ENCODE measurements at regions not wholly inside any gene's neighbourhood (a gene's known extent, or its start where the extent isn't known, plus 50 kb on each side); places are given as distances from the start of the nearest gene placed in this dataset.
"Not testable (repeated sequence)": the region's sequence is repeated elsewhere in the genome, so short reads cannot be mapped to it uniquely, and the experiment has no call there.

DNA sequence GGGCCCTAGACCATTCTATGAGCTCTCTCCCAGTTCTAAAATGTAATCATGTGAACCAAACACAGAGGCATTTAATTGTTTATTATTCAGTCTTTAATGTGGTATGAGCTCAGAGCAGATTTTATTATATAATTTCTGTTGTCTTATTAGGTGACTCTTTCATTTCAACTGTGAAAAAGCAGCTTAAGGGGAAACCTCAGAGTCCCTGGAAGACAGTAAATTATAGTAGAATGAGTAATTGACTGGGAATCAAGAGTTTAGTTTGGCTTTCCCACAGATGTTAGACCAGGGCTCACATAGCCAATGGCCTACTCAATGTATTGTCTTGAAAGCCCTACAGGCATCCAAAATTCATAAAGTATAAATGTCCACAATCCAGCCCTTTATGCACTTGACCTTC is 390.4 kb upstream of the SLC35B3 start:
- Histone ChIP-seq H3K4me1 (ENCODE audit: control insufficient read depth in 5 of 5, insufficient read depth in 5 of 5, low read length in 5 of 5) (peaks cover 0 to 2% (median 0%) of the 10 kb centered on the region in 5 donors), H3K9me3 (ENCODE audit: control insufficient read depth in 5 of 5, low read length in 5 of 5) (peaks cover 0 to 7% (median 4%) of the 10 kb centered on the region in 5 donors), H3K36me3 (ENCODE audit: control insufficient read depth in 5 of 5, insufficient read depth in 5 of 5, low read length in 5 of 5) (no peaks in the 10 kb centered on the region), H3K4me3 (ENCODE audit: low read depth in 1 of 5, low read length in 5 of 5) (no peak overlapping the region), H3K9ac (ENCODE audit: low read length in 5 of 5) (no peak overlapping the region), H3K27ac (ENCODE audit: low read depth, low read length) (no peak overlapping the region), H3K27me3 (ENCODE audit: control insufficient read depth in 5 of 5, insufficient read depth in 4 of 5, low read length in 5 of 5) (no peaks in the 10 kb centered on the region)

- H3K36me3 ChIP-seq (ENCODE audit: control insufficient read depth in 5 of 5, insufficient read depth in 5 of 5, low read length in 5 of 5) = no peaks in the 10 kb centered on the region
- H3K4me3 ChIP-seq (ENCODE audit: low read depth in 1 of 5, low read length in 5 of 5) = no peak overlapping the region
- H3K9ac ChIP-seq (ENCODE audit: low read length in 5 of 5) = no peak overlapping the region
- no peak overlapping the region for H3K27ac ChIP-seq (ENCODE audit: low read depth, low read length)
- H3K4me1 ChIP-seq (ENCODE audit: control insufficient read depth in 5 of 5, insufficient read depth in 5 of 5, low read length in 5 of 5) = no peaks in the 10 kb centered on the region
- H3K27me3 ChIP-seq (ENCODE audit: control insufficient read depth in 5 of 5, insufficient read depth in 4 of 5, low read length in 5 of 5) = no peaks in the 10 kb centered on the region
- peaks cover 0 to 7% (median 4%) of the 10 kb centered on the region in 5 donors for H3K9me3 ChIP-seq (ENCODE audit: control insufficient read depth in 5 of 5, low read length in 5 of 5)
Measured at GRCh38 chr6:8821981-8822381, 386.6 kb upstream of the SLC35B3 start.

DNA sequence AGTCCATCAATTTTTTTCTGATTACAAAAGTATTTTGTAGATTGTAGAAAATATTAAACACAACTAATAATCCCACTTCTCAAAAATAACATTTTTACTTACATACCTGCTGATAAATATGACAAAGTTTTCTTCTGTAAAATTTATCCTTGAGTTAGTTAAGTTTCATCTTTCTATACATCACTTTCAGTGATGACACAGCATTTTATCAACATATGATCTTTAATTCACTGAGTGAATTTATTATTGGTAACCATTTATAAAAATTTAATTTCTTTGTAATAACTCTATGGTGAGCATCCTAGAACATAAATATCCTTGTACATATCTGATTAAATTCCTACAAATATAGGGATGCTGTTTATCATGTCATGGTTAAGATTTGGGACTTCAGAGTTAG is 385.0 kb upstream of the SLC35B3 start:
- H3K27me3 ChIP-seq (ENCODE audit: control insufficient read depth in 5 of 5, insufficient read depth in 4 of 5, low read length in 5 of 5) = no peaks in the 10 kb centered on the region
- peaks cover 0 to 7% (median 4%) of the 10 kb centered on the region in 5 donors for H3K9me3 ChIP-seq (ENCODE audit: control insufficient read depth in 5 of 5, low read length in 5 of 5)
- no peaks in the 10 kb centered on the region for H3K4me1 ChIP-seq (ENCODE audit: control insufficient read depth in 5 of 5, insufficient read depth in 5 of 5, low read length in 5 of 5)
- no peak overlapping the region for H3K27ac ChIP-seq (ENCODE audit: low read depth, low read length)
- H3K9ac ChIP-seq (ENCODE audit: low read length in 5 of 5) = no peak overlapping the region
- H3K36me3 ChIP-seq (ENCODE audit: control insufficient read depth in 5 of 5, insufficient read depth in 5 of 5, low read length in 5 of 5) = no peaks in the 10 kb centered on the region
- no peak overlapping the region for H3K4me3 ChIP-seq (ENCODE audit: low read depth in 1 of 5, low read length in 5 of 5)

- no peak overlapping the region for H3K9ac ChIP-seq (ENCODE audit: low read length in 5 of 5)
- no peaks in the 10 kb centered on the region for H3K36me3 ChIP-seq (ENCODE audit: control insufficient read depth in 5 of 5, insufficient read depth in 5 of 5, low read length in 5 of 5)
Measured at GRCh38 chr6:8819446-8819845, 384.1 kb upstream of the SLC35B3 start.

DNA sequence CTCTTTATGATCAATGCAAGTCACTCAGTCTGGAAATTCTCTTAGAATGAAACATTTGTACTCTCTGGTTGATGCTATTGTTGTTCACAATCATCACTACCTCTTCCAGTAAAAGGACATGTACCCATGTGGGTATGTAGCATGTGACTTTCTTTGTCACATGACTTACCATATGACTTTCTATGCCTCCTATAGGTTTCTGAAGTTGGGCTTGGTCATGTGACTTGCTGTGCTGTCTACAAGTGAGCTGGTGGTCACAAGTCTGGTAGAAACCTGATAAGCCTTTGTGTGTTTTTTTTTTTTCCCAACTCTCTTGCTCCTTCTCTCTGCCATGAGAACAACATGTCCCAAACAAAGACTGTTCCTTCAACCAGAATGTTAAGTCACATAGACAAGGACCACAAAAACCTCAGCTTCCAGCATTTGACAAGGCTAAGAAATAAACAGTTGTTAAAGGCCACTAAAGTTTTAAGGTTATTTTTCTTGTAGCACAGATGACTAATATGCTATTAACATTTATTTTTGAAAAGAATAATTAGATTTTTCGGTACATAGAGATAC is 379.2 kb upstream of the SLC35B3 start:
- no peak overlapping the region for H3K27ac ChIP-seq (ENCODE audit: low read depth, low read length)
- H3K27me3 ChIP-seq (ENCODE audit: control insufficient read depth in 5 of 5, insufficient read depth in 4 of 5, low read length in 5 of 5) = no peaks in the 10 kb centered on the region
- H3K4me1 ChIP-seq (ENCODE audit: control insufficient read depth in 5 of 5, insufficient read depth in 5 of 5, low read length in 5 of 5) = no peaks in the 10 kb centered on the region

More at GRCh38 chr6:8819446-8819845, 384.1 kb upstream of the SLC35B3 start:
- no peak overlapping the region for H3K4me3 ChIP-seq (ENCODE audit: low read depth in 1 of 5, low read length in 5 of 5)
- no peak overlapping the region for H3K27ac ChIP-seq (ENCODE audit: low read depth, low read length)
- no peaks in the 10 kb centered on the region for H3K4me1 ChIP-seq (ENCODE audit: control insufficient read depth in 5 of 5, insufficient read depth in 5 of 5, low read length in 5 of 5)
- no peaks in the 10 kb centered on the region for H3K27me3 ChIP-seq (ENCODE audit: control insufficient read depth in 5 of 5, insufficient read depth in 4 of 5, low read length in 5 of 5)
- peaks cover 0 to 7% (median 4%) of the 10 kb centered on the region in 5 donors for H3K9me3 ChIP-seq (ENCODE audit: control insufficient read depth in 5 of 5, low read length in 5 of 5)

GRCh38 chr6:8810325-8810724 is 375.0 kb upstream of the SLC35B3 start:
- no peaks in the 10 kb centered on the region for H3K4me1 ChIP-seq (ENCODE audit: control insufficient read depth in 5 of 5, insufficient read depth in 5 of 5, low read length in 5 of 5)
- H3K9ac ChIP-seq (ENCODE audit: low read length in 5 of 5) = no peak overlapping the region
- H3K27me3 ChIP-seq (ENCODE audit: control insufficient read depth in 5 of 5, insufficient read depth in 4 of 5, low read length in 5 of 5) = no peaks in the 10 kb centered on the region
- no peaks in the 10 kb centered on the region for H3K9me3 ChIP-seq (ENCODE audit: control insufficient read depth in 5 of 5, low read length in 5 of 5)
- no peak overlapping the region for H3K27ac ChIP-seq (ENCODE audit: low read depth, low read length)
- H3K36me3 ChIP-seq (ENCODE audit: control insufficient read depth in 5 of 5, insufficient read depth in 5 of 5, low read length in 5 of 5) = no peaks in the 10 kb centered on the region
- no peak overlapping the region for H3K4me3 ChIP-seq (ENCODE audit: low read depth in 1 of 5, low read length in 5 of 5)

More for the DNA sequence above, 379.2 kb upstream of the SLC35B3 start:
- no peaks in the 10 kb centered on the region for H3K36me3 ChIP-seq (ENCODE audit: control insufficient read depth in 5 of 5, insufficient read depth in 5 of 5, low read length in 5 of 5)
- no peak overlapping the region for H3K4me3 ChIP-seq (ENCODE audit: low read depth in 1 of 5, low read length in 5 of 5)
- no peak overlapping the region for H3K9ac ChIP-seq (ENCODE audit: low read length in 5 of 5)
- H3K9me3 ChIP-seq (ENCODE audit: control insufficient read depth in 5 of 5, low read length in 5 of 5) = no peaks in the 10 kb centered on the region

DNA sequence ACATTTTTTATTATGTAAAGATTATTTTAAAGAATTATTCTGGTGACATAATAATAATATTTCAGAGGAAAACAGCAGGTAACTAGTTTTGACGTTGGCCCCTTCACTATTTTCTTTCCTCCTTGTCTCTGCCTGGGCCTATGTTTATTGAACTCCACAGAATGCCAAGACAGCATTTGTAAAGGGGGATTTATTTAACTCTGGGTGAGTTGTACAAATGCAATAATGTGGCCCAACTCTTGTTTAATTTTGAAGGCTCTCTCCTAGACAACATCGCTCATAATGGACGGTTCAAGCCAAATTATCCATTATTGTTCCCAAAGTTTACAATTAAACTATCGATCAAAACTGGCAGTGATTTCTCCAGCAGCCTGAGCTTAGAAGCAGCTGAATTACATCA is 374.3 kb upstream of the SLC35B3 start:
- Histone ChIP-seq H3K9ac (ENCODE audit: low read length in 5 of 5) (no peak overlapping the region), H3K4me3 (ENCODE audit: low read depth in 1 of 5, low read length in 5 of 5) (no peak overlapping the region), H3K36me3 (ENCODE audit: control insufficient read depth in 5 of 5, insufficient read depth in 5 of 5, low read length in 5 of 5) (no peaks in the 10 kb centered on the region), H3K27ac (ENCODE audit: low read depth, low read length) (no peak overlapping the region), H3K4me1 (ENCODE audit: control insufficient read depth in 5 of 5, insufficient read depth in 5 of 5, low read length in 5 of 5) (no peaks in the 10 kb centered on the region), H3K27me3 (ENCODE audit: control insufficient read depth in 5 of 5, insufficient read depth in 4 of 5, low read length in 5 of 5) (no peaks in the 10 kb centered on the region), H3K9me3 (ENCODE audit: control insufficient read depth in 5 of 5, low read length in 5 of 5) (no peaks in the 10 kb centered on the region)

GRCh38 chr6:8803181-8803760 is 367.9 kb upstream of the SLC35B3 start:
- H3K4me1 ChIP-seq (ENCODE audit: control insufficient read depth in 5 of 5, insufficient read depth in 5 of 5, low read length in 5 of 5) = no peaks in the 10 kb centered on the region
- no peaks in the 10 kb centered on the region for H3K27me3 ChIP-seq (ENCODE audit: control insufficient read depth in 5 of 5, insufficient read depth in 4 of 5, low read length in 5 of 5)
- H3K27ac ChIP-seq (ENCODE audit: low read depth, low read length) = no peak overlapping the region
- no peaks in the 10 kb centered on the region for H3K36me3 ChIP-seq (ENCODE audit: control insufficient read depth in 5 of 5, insufficient read depth in 5 of 5, low read length in 5 of 5)
- no peak overlapping the region for H3K9ac ChIP-seq (ENCODE audit: low read length in 5 of 5)
- H3K9me3 ChIP-seq (ENCODE audit: control insufficient read depth in 5 of 5, low read length in 5 of 5) = peaks cover 0 to 3% (median 0%) of the 10 kb centered on the region in 5 donors
- no peak overlapping the region for H3K4me3 ChIP-seq (ENCODE audit: low read depth in 1 of 5, low read length in 5 of 5)

DNA sequence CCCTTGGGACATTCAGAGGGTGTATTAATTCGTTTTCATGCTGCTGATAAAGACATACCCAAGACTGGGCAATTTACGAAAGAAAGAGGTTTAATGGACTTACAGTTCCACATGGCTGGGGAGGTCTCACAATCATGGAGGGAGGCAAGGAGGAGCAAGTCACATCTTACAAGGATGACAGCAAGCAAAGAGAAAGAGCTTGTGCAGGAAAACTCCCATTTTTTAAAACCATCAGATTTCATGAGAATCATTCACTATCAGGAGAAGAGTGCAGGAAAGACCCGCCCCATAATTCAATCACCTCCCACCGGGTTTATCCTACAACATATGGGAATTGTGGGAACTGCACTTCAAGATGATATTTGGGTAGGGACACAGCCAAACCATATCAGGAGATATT is 367.1 kb upstream of the SLC35B3 start:
- not testable (repeated sequence) for H3K27ac ChIP-seq (ENCODE audit: low read depth, low read length); H3K36me3 ChIP-seq (ENCODE audit: control insufficient read depth in 5 of 5, insufficient read depth in 5 of 5, low read length in 5 of 5); H3K9ac ChIP-seq (ENCODE audit: low read length in 5 of 5); H3K4me1 ChIP-seq (ENCODE audit: control insufficient read depth in 5 of 5, insufficient read depth in 5 of 5, low read length in 5 of 5); H3K27me3 ChIP-seq (ENCODE audit: control insufficient read depth in 5 of 5, insufficient read depth in 4 of 5, low read length in 5 of 5); H3K4me3 ChIP-seq (ENCODE audit: low read depth in 1 of 5, low read length in 5 of 5); H3K9me3 ChIP-seq (ENCODE audit: control insufficient read depth in 5 of 5, low read length in 5 of 5)

- Histone ChIP-seq H3K9ac (ENCODE audit: low read length in 5 of 5) (no peak overlapping the region), H3K27me3 (ENCODE audit: control insufficient read depth in 5 of 5, insufficient read depth in 4 of 5, low read length in 5 of 5) (no peaks in the 10 kb centered on the region), H3K4me1 (ENCODE audit: control insufficient read depth in 5 of 5, insufficient read depth in 5 of 5, low read length in 5 of 5) (no peaks in the 10 kb centered on the region), H3K27ac (ENCODE audit: low read depth, low read length) (no peak overlapping the region), H3K4me3 (ENCODE audit: low read depth in 1 of 5, low read length in 5 of 5) (no peak overlapping the region), H3K9me3 (ENCODE audit: control insufficient read depth in 5 of 5, low read length in 5 of 5) (no peaks in the 10 kb centered on the region), H3K36me3 (ENCODE audit: control insufficient read depth in 5 of 5, insufficient read depth in 5 of 5, low read length in 5 of 5) (no peaks in the 10 kb centered on the region)
Measured at GRCh38 chr6:8794420-8794819, 359.1 kb upstream of the SLC35B3 start.

Measured in subcutaneous abdominal adipose tissue (tissue), 5 donors.